Embryonic facial prominence (tissue), 1 donor: ENCODE measurements at regions not wholly inside any gene's neighbourhood (a gene's known extent, or its start where the extent isn't known, plus 50 kb on each side); places are given as distances from the start of the nearest gene placed in this dataset.

ENCODE experiments used
- DNase-seq: peaks from one replicate; pipeline ENCODE4 v3.0.0-alpha.2; 2016; ENCODE audit errors: extremely low spot score

DNA sequence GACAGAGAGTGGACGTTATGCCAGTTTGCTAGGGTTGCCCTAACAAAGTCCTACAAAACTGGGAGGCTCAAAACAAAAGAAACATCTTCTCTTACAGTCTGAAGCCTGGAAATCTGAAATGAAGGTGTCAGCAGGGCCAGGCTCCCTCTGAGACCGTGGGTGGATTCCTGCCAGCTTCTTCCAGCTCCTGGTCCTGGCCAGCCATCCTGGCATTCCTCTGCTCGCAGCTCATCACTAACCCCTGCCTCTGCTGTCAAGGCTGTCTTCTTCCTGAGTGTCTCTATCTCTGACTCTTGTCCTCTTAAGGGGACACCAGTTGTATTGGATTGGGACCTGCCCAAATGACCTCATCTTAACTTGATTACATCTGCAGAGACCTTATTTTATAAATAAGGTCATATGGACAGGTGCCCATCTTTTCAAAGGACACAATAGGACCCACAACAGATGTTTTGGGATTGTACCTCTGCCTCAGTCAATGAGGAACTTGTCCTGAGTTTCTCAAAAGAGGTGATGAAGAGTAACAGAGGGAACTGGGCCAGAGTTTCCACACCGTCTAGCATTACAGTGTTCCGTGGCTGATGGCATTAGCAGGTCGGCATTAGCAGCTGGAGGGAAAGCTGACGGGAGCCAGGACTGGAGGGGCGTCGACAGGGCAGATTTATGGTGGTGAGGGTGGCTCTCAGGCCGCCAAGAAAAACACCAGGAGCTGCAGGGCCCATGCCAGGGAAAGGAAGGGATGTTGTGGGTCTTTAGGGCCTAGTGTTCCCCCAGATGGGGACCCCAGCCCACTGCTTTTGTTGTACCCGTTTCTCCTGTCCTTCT, 157.3 kb downstream of the TBXT start:
- no peak for DNase-seq

DNA sequence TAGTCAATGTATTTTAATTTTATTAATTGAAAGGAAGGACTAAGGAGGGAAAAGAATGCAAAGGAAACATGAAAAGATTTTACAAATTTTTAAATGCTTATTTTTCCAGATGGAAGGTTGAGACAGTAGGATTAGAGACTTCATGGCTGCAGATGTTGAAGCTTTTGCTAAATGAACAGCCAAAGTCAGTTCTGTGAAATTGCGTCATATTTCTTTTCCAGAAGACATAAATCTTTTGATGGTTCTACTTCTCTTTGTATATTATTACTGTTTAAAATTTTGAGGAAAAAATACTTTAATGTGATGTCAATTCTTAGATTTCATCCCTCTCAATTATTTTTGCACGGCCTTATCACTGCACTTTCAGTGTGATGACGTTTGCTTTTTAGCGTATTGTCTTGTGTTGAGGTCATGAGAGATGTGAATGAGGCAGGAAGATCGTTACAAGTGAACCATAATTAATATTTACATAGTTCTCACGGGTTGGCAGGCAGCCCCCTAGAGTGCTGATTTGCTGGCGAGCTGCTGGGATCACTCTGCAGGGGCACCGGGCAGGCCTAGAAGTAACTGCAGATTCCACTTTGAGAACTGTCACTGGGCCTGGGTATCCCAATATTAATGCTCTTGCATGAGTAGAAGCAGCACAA, 158.1 kb downstream of the TBXT start:
- no peak for DNase-seq

DNA sequence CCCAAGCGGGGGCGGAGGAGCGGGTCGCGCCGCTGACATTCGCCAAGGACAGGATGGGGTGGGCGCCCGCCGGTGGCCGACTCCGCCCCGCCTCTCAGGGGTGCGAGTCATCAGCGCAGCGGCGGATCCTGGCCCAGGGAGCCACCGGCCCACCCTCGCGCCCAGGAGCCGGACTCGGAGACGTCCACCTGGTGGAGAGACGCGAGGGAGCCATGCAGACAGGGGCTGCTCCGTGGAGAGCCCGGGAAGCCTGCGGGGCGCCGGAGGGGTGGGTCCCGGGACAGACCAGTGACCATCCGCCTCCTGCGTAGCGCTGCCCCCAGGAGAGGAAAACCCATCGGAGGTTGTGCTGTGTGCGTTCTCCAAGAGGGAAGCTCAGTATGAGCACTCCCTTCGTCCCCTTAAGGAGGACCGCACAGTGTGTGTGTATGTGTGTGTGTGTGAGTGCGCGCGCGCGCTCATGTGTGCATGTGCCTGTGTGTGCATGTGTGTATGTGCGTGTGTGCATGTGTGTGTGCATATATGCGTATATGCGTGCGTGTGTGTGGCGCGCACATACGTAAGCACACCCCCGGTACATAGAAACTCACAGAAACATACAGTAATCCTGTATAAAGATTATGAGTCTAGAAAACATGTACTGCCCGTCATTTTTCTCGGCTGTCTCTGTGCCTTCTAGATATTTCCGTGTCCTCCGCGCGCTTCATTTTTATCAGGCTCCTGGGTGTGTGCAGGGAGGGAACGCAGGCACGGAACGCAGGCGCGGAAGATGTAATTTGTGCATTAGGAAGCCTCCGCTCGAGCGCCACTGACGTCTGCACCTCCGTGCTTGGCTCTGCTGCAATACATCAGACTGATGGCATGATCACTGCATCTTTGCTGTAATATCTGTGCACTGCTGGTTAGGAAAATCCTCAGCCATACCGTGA, 158.9 kb downstream of the TBXT start:
- DNase-seq, result no peak

GRCh38 chr6:166007349-166008263, 160.0 kb downstream of the TBXT start:
- DNase-seq, result no peak

DNA sequence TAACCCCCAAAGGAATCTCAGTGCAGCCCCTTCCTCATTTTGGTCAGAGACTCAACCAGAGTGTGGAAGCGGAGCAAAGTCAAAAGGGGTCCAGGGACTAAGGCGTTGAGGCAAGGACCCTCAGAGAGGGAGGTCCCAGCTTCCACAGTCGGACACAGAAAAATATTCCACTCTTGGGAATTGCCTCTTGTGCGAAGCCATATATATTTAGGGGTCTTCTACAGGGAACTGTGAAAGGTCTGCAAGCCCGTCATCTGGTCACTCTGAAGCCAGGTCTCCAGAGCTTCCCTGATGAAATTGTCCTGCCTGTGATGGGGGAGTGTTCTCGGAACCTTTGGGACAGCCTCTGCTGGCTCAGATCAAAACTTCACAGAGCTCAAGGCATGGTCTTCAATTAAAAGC, 160.8 kb downstream of the TBXT start:
- no peak for DNase-seq

DNA sequence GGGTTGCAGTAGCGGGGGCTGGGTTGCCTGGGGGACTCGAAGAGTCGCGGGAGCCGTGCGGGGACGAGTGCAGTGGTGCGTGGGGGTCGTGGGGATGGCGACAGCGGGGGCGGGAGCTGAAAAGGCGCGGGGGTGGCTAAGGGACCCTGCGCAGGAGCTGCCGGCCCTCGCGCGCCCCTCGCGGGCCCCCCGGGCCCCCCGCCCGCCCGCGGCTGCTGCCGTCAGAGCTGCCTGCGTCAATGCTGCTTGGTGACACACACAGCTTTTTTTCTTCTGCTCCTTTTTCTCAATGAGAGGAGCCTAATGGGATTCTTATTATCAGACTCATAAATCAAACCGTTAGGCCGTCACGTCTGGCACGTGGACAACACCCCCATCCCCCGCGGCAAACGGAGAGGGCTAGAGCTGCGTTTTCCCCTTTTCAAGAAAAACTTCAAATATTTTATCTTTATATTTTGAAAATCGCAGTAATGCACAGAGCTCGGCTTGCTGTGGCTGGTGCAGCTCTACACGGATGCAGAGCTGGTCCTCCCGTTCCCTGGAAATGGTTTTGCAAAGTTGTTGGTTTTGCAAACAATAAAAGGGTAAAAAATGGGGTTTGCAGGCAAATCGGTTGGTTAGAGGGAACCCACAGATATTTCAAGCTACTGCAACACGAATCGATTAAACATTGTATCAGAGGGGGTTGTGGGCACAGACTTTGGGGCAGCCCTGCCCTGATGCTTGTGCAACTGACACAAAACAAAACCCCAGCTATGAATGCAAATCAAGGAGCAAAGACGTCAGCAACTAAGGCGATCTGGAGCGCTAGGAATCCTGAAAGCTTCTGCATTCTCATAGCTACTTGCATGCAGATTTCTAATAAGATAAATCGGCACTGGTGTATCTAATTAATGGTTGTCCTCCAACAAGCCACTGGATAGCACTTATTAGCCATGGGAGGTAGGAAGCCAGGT, 161.4 kb downstream of the TBXT start:
- DNase-seq, result peak; percentile 52

DNA sequence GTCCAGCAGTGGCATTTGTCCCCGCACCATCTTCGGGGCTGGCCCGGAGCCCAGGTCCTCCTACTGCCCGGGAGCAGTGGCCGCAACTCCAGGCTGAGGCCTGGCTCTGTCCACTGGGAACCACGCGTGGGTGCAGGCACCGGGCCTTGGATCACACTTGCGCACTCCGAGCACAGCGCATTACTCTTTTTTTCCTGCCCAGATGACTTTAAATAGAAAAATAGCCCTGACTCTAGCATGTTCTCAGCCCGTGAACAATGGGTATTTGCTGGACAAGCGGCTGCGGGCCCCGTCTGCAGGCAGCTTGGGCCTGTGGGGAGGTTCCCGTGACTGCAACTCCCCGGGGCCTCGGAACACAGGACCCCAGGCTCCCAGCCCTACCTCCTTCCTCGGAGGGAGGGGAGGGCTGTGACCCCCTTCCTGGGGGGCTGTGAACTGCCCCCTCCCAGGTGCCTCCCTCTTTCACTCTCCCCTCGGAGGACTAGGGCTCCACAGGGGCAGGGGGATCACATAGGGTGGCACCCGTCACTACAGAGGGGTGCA, 162.2 kb downstream of the TBXT start:
- no peak for DNase-seq

DNA sequence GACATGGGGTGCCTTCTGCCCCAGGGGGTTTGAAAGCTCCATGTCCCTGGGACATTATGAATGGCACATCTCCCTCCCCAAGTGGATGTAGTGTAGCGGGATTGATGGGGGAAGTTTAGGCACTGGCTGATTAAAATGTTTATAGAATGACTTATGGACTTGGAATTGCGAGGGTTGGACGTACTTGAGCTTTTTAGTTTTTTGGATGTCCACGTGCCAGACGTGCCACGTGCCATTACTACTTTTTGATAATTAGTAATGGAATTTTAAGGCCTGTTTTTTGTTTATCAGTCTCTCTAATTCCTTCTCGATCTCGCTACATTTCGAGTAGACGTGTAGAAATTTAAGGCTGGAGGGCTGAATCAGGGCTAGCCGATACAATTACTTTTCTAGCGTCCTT, 162.8 kb downstream of the TBXT start:
- DNase-seq, result no peak

DNA sequence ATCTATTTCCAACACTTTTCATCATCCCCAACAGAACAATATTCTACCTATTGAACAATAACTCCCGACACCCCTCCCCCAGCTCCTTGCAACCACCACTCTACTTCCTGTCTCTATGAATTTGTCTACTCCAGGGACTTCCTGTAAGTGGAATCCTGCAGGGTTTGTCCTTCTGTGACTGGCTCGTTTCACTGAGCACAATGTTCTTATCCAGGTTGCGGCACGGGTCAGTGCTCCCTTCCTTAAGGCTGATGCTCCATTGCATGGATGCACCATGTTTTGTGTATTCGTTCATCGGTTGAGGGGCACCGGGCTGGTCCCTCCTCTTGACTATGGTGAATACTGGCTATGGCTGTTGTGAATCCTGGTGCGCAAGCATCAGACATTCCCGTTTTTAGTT, 163.2 kb downstream of the TBXT start:
- no peak for DNase-seq

DNA sequence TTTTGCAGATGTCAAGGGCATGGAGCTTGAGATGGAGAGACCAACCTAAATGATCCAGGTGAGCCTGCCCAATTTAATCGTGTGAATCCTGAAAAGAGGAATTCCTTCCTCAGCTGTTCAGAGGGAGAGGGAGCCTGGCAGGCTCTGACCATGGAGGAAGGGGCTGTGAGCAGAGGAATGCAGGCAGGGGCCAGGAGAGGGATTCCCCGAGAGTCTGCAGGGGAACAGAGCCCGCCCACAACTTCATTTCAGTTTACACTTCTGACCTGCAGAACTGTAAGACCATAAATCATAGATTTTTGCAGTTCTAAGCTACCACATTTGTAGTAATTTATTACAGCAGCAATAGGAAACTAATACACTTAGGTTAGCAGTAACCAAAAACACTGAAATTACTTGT, 164.1 kb downstream of the TBXT start:
- no peak for DNase-seq

GRCh38 chr6:166001359-166001758, 166.3 kb downstream of the TBXT start:
- DNase-seq, result no peak

GRCh38 chr6:165999279-165999678, 168.4 kb downstream of the TBXT start:
- no peak for DNase-seq

DNA sequence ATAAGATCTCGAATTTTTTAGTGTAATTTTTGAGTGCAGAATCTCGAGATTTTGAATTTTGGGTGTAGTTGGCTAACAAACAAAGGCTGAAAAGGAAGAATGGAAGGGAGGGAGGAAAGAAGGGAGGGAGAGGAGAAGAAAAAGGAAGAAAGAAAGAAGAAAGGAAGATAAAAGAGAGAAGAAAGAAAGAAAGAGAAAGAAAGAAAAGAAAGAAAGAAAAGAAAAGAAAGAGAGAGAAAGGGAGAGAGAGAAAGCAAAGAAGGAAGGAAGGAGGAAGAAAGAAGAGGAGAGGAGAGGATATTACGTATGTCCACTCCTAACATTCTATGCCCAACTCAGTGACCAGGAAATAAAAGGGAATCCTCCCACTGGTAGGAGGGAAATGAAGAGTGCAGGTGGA, 169.6 kb downstream of the TBXT start:
- DNase-seq, result no peak

- DNase-seq, result no peak
These were observed 176.3 kb downstream of the TBXT start for GRCh38 chr6:165991341-165991740.

GRCh38 chr6:165990216-165990615, 177.4 kb downstream of the TBXT start:
- no peak for DNase-seq

DNA sequence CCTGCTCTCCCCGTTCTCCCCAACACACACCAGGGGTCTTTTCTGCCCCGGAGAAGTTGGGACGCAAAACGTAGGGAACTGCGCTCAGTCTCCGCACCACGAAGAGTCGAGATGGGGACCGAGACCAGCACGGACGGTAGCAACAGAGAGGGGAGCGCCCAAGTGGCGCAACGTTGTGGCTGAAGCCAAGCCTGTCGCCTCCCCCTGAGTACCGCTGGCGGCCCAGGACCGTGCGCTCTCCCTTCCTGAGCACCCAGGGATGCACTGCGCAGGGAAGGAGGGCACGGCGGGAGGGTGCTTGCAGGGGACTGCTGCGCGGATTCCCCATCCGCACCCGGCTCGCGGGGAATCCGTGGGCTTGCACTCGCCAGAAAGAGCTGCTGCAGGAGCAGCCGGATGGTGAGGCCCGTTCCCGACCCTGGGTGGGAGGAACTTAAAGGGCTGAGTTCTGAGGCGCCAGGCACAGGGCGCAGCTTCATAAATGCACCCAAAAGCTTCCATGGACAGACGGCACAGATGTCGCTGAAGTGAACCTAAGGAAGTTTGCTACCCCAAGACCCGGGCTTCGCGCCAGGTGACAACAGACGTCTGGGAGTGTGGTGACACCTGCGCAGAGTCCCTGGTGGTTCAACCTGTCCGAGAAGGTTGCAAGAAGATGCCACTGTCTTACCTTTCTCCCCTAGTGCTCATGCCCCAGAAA, 178.7 kb downstream of the TBXT start:
- DNase-seq, result no peak

DNA sequence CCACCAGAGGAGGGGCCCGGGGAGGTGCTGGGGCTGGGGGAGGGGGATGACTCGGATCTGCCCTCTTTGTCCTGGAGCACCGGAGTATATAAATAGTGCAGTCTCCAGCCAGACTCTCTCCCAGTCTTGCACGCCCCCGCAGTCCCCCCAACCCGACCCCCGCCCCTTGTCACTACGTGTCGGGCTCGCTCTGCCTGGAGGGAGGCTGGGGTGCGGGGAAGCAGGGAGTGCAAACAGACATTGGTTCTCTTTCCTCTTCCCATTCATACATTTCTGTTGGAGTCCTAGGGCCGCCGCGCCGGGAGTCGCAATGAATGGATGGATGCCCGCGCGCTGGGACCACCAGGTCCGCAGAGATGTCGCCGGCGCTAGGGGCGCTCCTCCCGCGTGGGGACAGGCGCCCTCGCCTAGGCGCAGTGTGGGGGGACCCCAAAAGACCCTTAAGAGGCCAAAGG, 179.3 kb downstream of the TBXT start:
- DNase-seq, result no peak

DNA sequence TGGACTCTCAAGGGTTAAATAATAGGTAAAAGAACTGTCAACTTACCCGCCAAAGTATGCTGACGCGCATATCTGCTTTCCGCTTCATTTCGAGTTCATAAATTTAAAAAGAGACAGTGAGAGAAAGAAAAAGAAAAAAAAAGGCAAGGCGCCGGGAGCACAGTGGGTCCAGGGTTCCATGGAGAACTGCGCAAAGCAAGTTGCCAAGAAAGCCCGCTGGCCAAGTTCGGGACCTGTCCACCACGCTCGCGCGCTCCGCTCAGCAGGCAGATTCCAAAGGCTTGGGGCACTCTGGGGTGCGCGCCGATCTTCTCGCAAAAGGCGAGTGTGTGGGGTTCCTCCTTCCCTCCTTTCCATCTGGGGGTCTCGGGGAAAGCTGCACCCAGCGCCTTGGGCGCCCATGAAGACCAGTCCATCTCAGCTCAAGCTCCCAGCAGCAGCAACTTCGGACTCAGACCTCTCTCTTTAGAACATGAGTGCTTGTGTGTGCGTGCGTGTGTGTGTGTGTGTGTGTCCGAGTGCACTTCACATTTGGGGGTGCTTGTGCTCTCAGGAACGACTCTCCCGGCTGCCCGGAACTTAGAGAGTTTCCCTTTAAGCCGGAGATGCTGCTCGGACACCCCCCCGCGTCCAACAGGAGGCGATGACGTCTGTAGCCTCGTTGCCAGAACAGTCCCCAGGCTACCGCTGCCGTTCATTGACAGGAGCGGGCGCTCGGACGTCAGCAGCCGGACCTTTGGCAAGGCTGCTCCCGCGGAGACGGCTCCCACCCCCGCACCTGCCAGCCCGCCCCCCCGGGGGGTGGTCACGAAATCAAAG, 180.0 kb downstream of the TBXT start:
- no peak for DNase-seq
